Neural progenitor cell (in vitro differentiated cells): ENCODE measurements at regions not wholly inside any gene's neighbourhood (a gene's known extent, or its start where the extent isn't known, plus 50 kb on each side); places are given as distances from the start of the nearest gene placed in this dataset.

ENCODE experiments used
- DNase-seq: peaks from one replicate; pipeline ENCODE4 v3.0.0-alpha.2; 2016; ENCODE audit warnings: low spot score
- H2AFZ ChIP-seq: fragments of 200-600 bp; sonication (generic); replicated peaks from 2 replicates; pipeline ENCODE4 v1.6.1; 2016; ENCODE audit warnings: antibody characterized with exemption
- H3F3A ChIP-seq: fragments of 200-600 bp; sonication (generic); 2 replicates; pipeline ENCODE4 v1.6.1; 2016; ENCODE audit warnings: antibody characterized with exemption, low read depth
- H3K27ac ChIP-seq: fragments of 200-600 bp; sonication (generic); 2 replicates; pipeline ENCODE4 v1.5.1; 2016; ENCODE audit warnings: mild to moderate bottlenecking
- H3K27me3 ChIP-seq: fragments of 200-600 bp; sonication (generic); 2 replicates; pipeline ENCODE4 v1.6.1; 2016; ENCODE audit warnings: mild to moderate bottlenecking, moderate library complexity
- H3K36me3 ChIP-seq: fragments of 200-600 bp; sonication (generic); 2 replicates; pipeline ENCODE4 v1.5.1; 2016
- H3K4me1 ChIP-seq: fragments of 200-600 bp; sonication (generic); 2 replicates; pipeline ENCODE4 v1.6.1; 2016; ENCODE audit warnings: mixed run types
- H3K4me2 ChIP-seq: fragments of 200-600 bp; sonication (generic); 2 replicates; pipeline ENCODE4 v1.6.1; 2016
- H3K4me3 ChIP-seq: fragments of 200-600 bp; sonication (generic); 2 replicates; pipeline ENCODE4 v1.5.1; 2016
- H3K79me2 ChIP-seq: fragments of 200-600 bp; sonication (generic); 2 replicates; pipeline ENCODE4 v1.6.1; 2016; ENCODE audit warnings: low read depth
- H3K9ac ChIP-seq: fragments of 200-600 bp; sonication (generic); 2 replicates; pipeline ENCODE4 v1.6.1; 2016
- H3K9me3 ChIP-seq: fragments of 200-600 bp; sonication (generic); 2 replicates; pipeline ENCODE4 v1.5.1; 2016; ENCODE audit warnings: low read depth
- H4K20me1 ChIP-seq: fragments of 200-600 bp; sonication (generic); 2 replicates; pipeline ENCODE4 v1.6.1; 2016; ENCODE audit warnings: low read depth
- H3K27ac Mint-ChIP-seq: 3 replicates; pipeline ENCODE4 v1.8.0; 2021; ENCODE audit warnings: mixed read lengths
- H3K27me3 Mint-ChIP-seq: 2 replicates; pipeline ENCODE4 v1.8.0; 2022; ENCODE audit warnings: low read depth, mild to moderate bottlenecking, inconsistent platforms, moderate library complexity, mixed read lengths; ENCODE audit not compliant: insufficient read depth
- H3K36me3 Mint-ChIP-seq: 3 replicates; pipeline ENCODE4 v1.8.0; 2021; ENCODE audit warnings: mixed read lengths
- H3K4me1 Mint-ChIP-seq: 3 replicates; pipeline ENCODE4 v1.8.0; 2021; ENCODE audit warnings: mixed read lengths
- H3K4me3 Mint-ChIP-seq: 3 replicates; pipeline ENCODE4 v1.8.0; 2021; ENCODE audit warnings: mild to moderate bottlenecking, moderate library complexity, mixed read lengths
- H3K9me3 Mint-ChIP-seq: 3 replicates; pipeline ENCODE4 v1.8.0; 2020; ENCODE audit warnings: mixed read lengths
- CTCF ChIP-seq: fragments of 200-600 bp; sonication (generic); IDR thresholded peaks from 2 replicates; pipeline ENCODE4 v1.5.1; 2017; ENCODE audit warnings: antibody characterized with exemption, mild to moderate bottlenecking
- EZH2 ChIP-seq: fragments of 200-600 bp; sonication (generic); IDR thresholded peaks from 2 replicates; pipeline ENCODE4 v1.6.1; 2017; ENCODE audit warnings: antibody characterized with exemption, mild to moderate bottlenecking, moderate library complexity
- EZH2phosphoT487 ChIP-seq: fragments of 200-600 bp; sonication (generic); IDR thresholded peaks from 2 replicates; pipeline ENCODE4 v1.6.1; 2017; ENCODE audit warnings: antibody characterized with exemption

GRCh38 chr3:117476572-117476971 lies 767.0 kb downstream of the TUSC7 start:
- H3K4me3 Mint-ChIP-seq: no peak overlapping the region
- no peaks in the 10 kb centered on the region for H3K9me3 Mint-ChIP-seq
- peaks cover 13% of the 10 kb centered on the region for H3K4me1 ChIP-seq
- no peaks in the 10 kb centered on the region for H3K79me2 ChIP-seq
- H3K27ac Mint-ChIP-seq: no peak overlapping the region
- H3K4me1 Mint-ChIP-seq: peaks cover 11% of the 10 kb centered on the region
- no peak for DNase-seq
- no peak overlapping the region for H3K27ac ChIP-seq
- no peaks in the 10 kb centered on the region for H3K36me3 ChIP-seq
- H3K4me2 ChIP-seq: no peak overlapping the region
- H3K27me3 ChIP-seq: no peaks in the 10 kb centered on the region
- no peaks in the 10 kb centered on the region for H3K9me3 ChIP-seq
- H3K4me3 ChIP-seq: no peak overlapping the region
- H4K20me1 ChIP-seq: no peaks in the 10 kb centered on the region
- no peak for TF ChIP-seq EZH2
- TF ChIP-seq CTCF: no peak
- TF ChIP-seq EZH2phosphoT487: no peak
- no peaks in the 10 kb centered on the region for H3K27me3 Mint-ChIP-seq
- no peaks in the 10 kb centered on the region for H3K36me3 Mint-ChIP-seq
- H3F3A ChIP-seq: no peaks in the 10 kb centered on the region
- H2AFZ ChIP-seq: no peak overlapping the region
- H3K9ac ChIP-seq: no peak overlapping the region

- Mint-ChIP-seq H3K4me1 (peaks cover 11% of the 10 kb centered on the region), H3K27ac (no peak overlapping the region), H3K9me3 (no peaks in the 10 kb centered on the region), H3K27me3 (no peaks in the 10 kb centered on the region), H3K4me3 (no peak overlapping the region), H3K36me3 (no peaks in the 10 kb centered on the region)
- Histone ChIP-seq H3F3A (no peaks in the 10 kb centered on the region), H3K36me3 (no peaks in the 10 kb centered on the region), H3K4me3 (no peak overlapping the region), H3K27me3 (no peaks in the 10 kb centered on the region), H3K9ac (no peak overlapping the region), H3K4me2 (no peak overlapping the region), H2AFZ (no peak overlapping the region), H3K27ac (no peak overlapping the region), H3K4me1 (peaks cover 13% of the 10 kb centered on the region), H3K79me2 (no peaks in the 10 kb centered on the region), H4K20me1 (no peaks in the 10 kb centered on the region), H3K9me3 (no peaks in the 10 kb centered on the region)
- no peak for DNase-seq
- no peak for TF ChIP-seq EZH2
- TF ChIP-seq EZH2phosphoT487: no peak
- no peak for TF ChIP-seq CTCF
Measured at GRCh38 chr3:117477214-117477755, 767.7 kb downstream of the TUSC7 start.

GRCh38 chr3:117479095-117479494 lies 769.5 kb downstream of the TUSC7 start:
- H3K27ac ChIP-seq: no peak overlapping the region
- no peaks in the 10 kb centered on the region for H3K9me3 ChIP-seq
- no peak overlapping the region for H2AFZ ChIP-seq
- H3K9ac ChIP-seq: no peak overlapping the region
- Mint-ChIP-seq H3K9me3 (no peaks in the 10 kb centered on the region), H3K27me3 (no peaks in the 10 kb centered on the region), H3K36me3 (no peaks in the 10 kb centered on the region), H3K27ac (no peak overlapping the region), H3K4me1 (peaks cover 11% of the 10 kb centered on the region), H3K4me3 (no peak overlapping the region)
- H3K4me3 ChIP-seq: no peak overlapping the region
- H3K79me2 ChIP-seq: no peaks in the 10 kb centered on the region
- DNase-seq: no peak
- TF ChIP-seq EZH2phosphoT487: no peak
- no peak for TF ChIP-seq CTCF
- no peak for TF ChIP-seq EZH2
- H3K27me3 ChIP-seq: no peaks in the 10 kb centered on the region
- H3K4me2 ChIP-seq: no peak overlapping the region
- peaks cover 9% of the 10 kb centered on the region for H3K4me1 ChIP-seq
- no peaks in the 10 kb centered on the region for H3K36me3 ChIP-seq
- H3F3A ChIP-seq: no peaks in the 10 kb centered on the region
- no peaks in the 10 kb centered on the region for H4K20me1 ChIP-seq
